WI38 (cell line): ENCODE measurements at regions not wholly inside any gene's neighbourhood (a gene's known extent, or its start where the extent isn't known, plus 50 kb on each side); places are given as distances from the start of the nearest gene placed in this dataset.
A peak's percentile ranks its signal among the peaks of the same experiment; 100 is the strongest.

Experiments used
- H3K4me3 ChIP-seq: 2 replicates; pipeline ENCODE4 v1.5.1; 2011; ENCODE audit warnings: low read depth, mild to moderate bottlenecking, control low read depth, low read length
- CTCF ChIP-seq: IDR thresholded peaks from 2 replicates; pipeline ENCODE4 v1.5.1; 2012; ENCODE audit warnings: low read depth, mild to moderate bottlenecking, control low read depth, low read length

- no peak overlapping the region for H3K4me3 ChIP-seq
- no peak for TF ChIP-seq CTCF
Measured at GRCh38 chr2:105176429-105176828, 65.1 kb upstream of the GPR45 start.

- TF ChIP-seq CTCF = no peak
- no peak overlapping the region for H3K4me3 ChIP-seq
Measured at GRCh38 chr2:105177008-105177407, 64.5 kb upstream of the GPR45 start.

- no peak overlapping the region for H3K4me3 ChIP-seq
- TF ChIP-seq CTCF = no peak
Measured at GRCh38 chr2:105177536-105178254, 63.8 kb upstream of the GPR45 start.

GRCh38 chr2:105179469-105180372 is 61.8 kb upstream of the GPR45 start:
- H3K4me3 ChIP-seq = no peak overlapping the region
- peak; percentile 46 for TF ChIP-seq CTCF

GRCh38 chr2:105180491-105180972 is 61.0 kb upstream of the GPR45 start:
- TF ChIP-seq CTCF = no peak
- no peak overlapping the region for H3K4me3 ChIP-seq

GRCh38 chr2:105181282-105181681 is 60.3 kb upstream of the GPR45 start:
- no peak for TF ChIP-seq CTCF
- H3K4me3 ChIP-seq = no peak overlapping the region
